AG04450 (cell line): ENCODE measurements at regions not wholly inside any gene's neighbourhood (a gene's known extent, or its start where the extent isn't known, plus 50 kb on each side); places are given as distances from the start of the nearest gene placed in this dataset.

Experiments used
- CTCF ChIA-PET: fragments of 300-600, 350-600 bp; formaldehyde crosslinking; extraction: SDS; loops from one replicate; lab custom pipeline; 2022; ENCODE audit warnings: antibody characterized with exemption, inconsistent platforms; lab: Charles Lee
- POLR2A ChIA-PET: fragments of 350-600 bp; formaldehyde crosslinking; extraction: SDS; loops from one replicate; lab custom pipeline; 2021; ENCODE audit warnings: antibody characterized with exemption, inconsistent platforms; lab: Yijun Ruan, JAX
- DNase-seq: peaks from one replicate; pipeline ENCODE4 v3.0.0-alpha.2; 2011; ENCODE audit warnings: low read depth, low spot score
- H3K27ac ChIP-seq: one replicate; pipeline ENCODE4 v1.5.1; 2012; ENCODE audit warnings: low read depth, low read length, control low read depth
- H3K27me3 ChIP-seq: one replicate; pipeline ENCODE4 v1.6.0; 2012; ENCODE audit warnings: low read length; ENCODE audit not compliant: control insufficient read depth, insufficient read depth
- H3K4me3 ChIP-seq: 2 replicates; pipeline ENCODE4 v1.5.1; 2011; ENCODE audit warnings: mild to moderate bottlenecking, low read depth, low read length, control low read depth
- H3K9me3 ChIP-seq: 2 replicates; pipeline ENCODE4 v1.5.1; 2012; ENCODE audit warnings: low read length; ENCODE audit not compliant: control insufficient read depth, insufficient read depth
- TF ChIP-seq, protein P1 (sequence below): IDR thresholded peaks from 2 replicates; pipeline ENCODE4 v1.5.1; 2011; ENCODE audit warnings: low read depth, low read length, control low read depth, inconsistent platforms

DNA sequence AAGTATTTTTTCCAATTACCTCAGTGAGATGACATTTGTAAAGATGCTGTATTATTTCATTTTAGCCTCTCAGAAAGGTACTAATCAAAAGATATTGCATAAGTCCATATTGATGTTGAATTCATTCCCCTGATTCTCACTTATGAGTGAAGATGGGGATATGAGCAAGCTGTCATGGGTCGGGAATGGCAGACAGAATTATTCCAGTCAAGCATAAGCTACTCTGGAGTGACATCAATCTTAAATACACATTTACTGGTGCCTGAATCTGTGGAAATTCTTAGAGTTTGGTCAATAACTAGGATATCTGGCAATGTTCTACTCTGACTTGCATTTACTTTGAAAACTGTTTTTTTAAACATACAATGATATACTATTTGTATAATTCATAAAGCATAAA lies 283.8 kb upstream of the PCDH7 start:
- ChIA-PET CTCF (no interaction called here), POLR2A (no interaction called here)
- H3K27ac ChIP-seq, result no peak overlapping the region
- no peak overlapping the region for H3K4me3 ChIP-seq
- H3K27me3 ChIP-seq, result no peaks in the 10 kb centered on the region
- TF ChIP-seq, protein P1, sequence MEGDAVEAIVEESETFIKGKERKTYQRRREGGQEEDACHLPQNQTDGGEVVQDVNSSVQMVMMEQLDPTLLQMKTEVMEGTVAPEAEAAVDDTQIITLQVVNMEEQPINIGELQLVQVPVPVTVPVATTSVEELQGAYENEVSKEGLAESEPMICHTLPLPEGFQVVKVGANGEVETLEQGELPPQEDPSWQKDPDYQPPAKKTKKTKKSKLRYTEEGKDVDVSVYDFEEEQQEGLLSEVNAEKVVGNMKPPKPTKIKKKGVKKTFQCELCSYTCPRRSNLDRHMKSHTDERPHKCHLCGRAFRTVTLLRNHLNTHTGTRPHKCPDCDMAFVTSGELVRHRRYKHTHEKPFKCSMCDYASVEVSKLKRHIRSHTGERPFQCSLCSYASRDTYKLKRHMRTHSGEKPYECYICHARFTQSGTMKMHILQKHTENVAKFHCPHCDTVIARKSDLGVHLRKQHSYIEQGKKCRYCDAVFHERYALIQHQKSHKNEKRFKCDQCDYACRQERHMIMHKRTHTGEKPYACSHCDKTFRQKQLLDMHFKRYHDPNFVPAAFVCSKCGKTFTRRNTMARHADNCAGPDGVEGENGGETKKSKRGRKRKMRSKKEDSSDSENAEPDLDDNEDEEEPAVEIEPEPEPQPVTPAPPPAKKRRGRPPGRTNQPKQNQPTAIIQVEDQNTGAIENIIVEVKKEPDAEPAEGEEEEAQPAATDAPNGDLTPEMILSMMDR, result no peak
- no peaks in the 10 kb centered on the region for H3K9me3 ChIP-seq
- DNase-seq, result no peak

DNA sequence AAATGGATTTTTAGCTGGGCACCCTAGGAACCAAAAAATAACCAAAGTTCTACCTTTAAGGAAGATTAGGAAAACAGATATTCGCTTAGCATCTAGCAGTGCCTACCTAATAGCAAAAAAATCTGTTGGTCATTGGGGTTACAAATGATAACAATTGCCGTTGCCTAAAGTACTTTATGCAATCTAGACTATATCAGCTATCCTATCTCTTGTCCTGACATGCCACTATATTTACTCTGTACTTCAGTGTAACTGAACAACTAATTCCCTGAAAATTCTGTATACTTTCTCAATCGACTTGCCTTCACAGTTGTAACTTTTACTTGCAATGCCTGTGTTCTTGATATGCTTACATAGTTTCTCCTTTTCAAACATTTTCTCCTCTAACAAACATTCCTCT lies 282.9 kb upstream of the PCDH7 start:
- Histone ChIP-seq H3K4me3 (no peak overlapping the region), H3K9me3 (no peaks in the 10 kb centered on the region), H3K27ac (no peak overlapping the region), H3K27me3 (no peaks in the 10 kb centered on the region)
- DNase-seq, result no peak
- TF ChIP-seq, protein P1, result no peak
- ChIA-PET POLR2A (no interaction called here), CTCF (no interaction called here)

DNA sequence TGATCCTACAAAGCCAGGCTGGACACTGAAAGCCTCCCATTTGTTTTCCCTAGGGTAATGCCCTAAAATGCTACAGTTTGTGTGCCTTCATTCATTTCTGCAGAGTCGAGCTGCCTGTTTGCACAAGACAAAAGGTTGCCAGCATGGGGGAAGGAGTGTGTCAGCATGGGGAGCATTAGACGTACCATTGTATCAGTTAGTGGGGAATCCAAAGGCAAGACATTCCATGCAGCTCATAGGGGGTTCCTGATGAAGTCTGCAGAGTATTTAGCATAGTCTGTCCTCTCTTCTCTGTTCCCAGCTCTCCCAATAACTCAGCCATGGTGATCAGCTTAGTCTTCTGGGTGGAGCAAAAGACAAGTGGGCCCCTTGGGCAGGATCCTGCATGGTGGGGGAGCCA lies 276.9 kb upstream of the PCDH7 start:
- DNase-seq, result no peak
- TF ChIP-seq, protein P1, result no peak
- H3K27ac ChIP-seq, result no peak overlapping the region
- CTCF ChIA-PET, result no interaction called here
- POLR2A ChIA-PET, result no interaction called here
- H3K9me3 ChIP-seq, result no peaks in the 10 kb centered on the region
- no peaks in the 10 kb centered on the region for H3K27me3 ChIP-seq
- H3K4me3 ChIP-seq, result no peak overlapping the region

DNA sequence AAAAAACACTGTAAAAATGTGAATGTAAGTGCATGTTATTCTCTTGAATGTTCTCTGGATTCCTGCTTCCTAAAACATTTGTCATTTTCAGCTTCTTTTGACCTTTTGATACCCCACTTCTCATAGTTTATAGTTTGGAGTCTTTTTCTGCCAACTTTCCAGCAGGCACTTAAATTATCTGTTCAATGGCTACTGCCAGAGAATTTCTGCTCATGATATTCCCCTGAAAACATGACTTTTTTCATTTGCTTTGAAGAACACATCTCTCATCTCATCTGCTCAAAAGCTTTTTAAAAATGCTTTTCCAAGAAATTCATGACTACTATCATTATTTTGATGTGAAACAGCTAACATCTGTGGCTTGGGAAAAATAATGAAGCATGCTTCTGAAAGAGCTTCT lies 269.7 kb upstream of the PCDH7 start:
- CTCF ChIA-PET, result no interaction called here
- Histone ChIP-seq H3K27me3 (no peaks in the 10 kb centered on the region), H3K9me3 (no peaks in the 10 kb centered on the region), H3K4me3 (no peak overlapping the region), H3K27ac (no peak overlapping the region)
- POLR2A ChIA-PET, result no interaction called here
- no peak for DNase-seq
- TF ChIP-seq, protein P1, result no peak

DNA sequence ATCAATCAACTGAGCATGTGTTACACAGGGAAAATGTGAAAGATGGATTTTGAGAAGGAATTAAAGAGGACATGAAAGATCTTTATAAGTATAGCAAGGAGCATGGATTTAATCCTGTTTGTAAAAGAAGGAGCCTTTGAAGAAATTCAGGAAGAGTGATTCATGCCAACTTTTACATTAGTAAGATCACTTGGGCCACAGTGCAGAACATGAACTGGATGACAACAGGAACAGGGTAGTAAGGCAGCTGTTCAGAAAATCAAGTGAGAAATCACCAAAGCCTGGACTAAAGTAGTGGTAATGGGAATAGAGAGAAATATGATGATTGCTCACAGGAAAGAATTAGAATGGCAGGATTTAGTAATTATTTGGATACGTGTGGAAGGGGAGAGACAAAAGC lies 265.7 kb upstream of the PCDH7 start:
- POLR2A ChIA-PET, result no interaction called here
- Histone ChIP-seq H3K27me3 (no peaks in the 10 kb centered on the region), H3K27ac (no peak overlapping the region), H3K9me3 (no peaks in the 10 kb centered on the region), H3K4me3 (no peak overlapping the region)
- CTCF ChIA-PET, result no interaction called here
- DNase-seq, result no peak
- TF ChIP-seq, protein P1, result no peak
